Caco-2 (cell line): ENCODE measurements at regions not wholly inside any gene's neighbourhood (a gene's known extent, or its start where the extent isn't known, plus 50 kb on each side); places are given as distances from the start of the nearest gene placed in this dataset.

Source experiments
- BruUV-seq: library from RNA; stranded (reverse); fragments of 400-500 nt; replicated peaks from 2 replicates; lab custom pipeline; 2021; lab: Mats Ljungman, UMichigan
- CTCF ChIA-PET: fragments of 300-600 bp; sonication (Branson Sonifier 250); formaldehyde crosslinking; loops from one replicate; lab custom pipeline; 2022; ENCODE audit warnings: antibody characterized with exemption; lab: Charles Lee
- POLR2A ChIA-PET: fragments of 300-600 bp; sonication (Branson Sonifier 250); formaldehyde crosslinking; loops from one replicate; lab custom pipeline; 2022; ENCODE audit warnings: antibody characterized with exemption; lab: Charles Lee
- DNase-seq, 2 experiments: peaks; one replicate each; pipeline versions ENCODE4 v3.0.0 to v3.0.0-alpha.2; 2020 to 2022
- H3K27me3 ChIP-seq: replicated peaks from 2 replicates; pipeline ENCODE4 v1.6.0; 2011; ENCODE audit warnings: low read length; ENCODE audit not compliant: control insufficient read depth, insufficient read depth
- H3K36me3 ChIP-seq: 2 replicates; pipeline ENCODE4 v1.5.1; 2011; ENCODE audit warnings: low read length; ENCODE audit not compliant: control insufficient read depth, insufficient read depth
- H3K4me1 ChIP-seq: fragments of 250-450 bp; sonication (Bioruptor Pico); 2 replicates; pipeline ENCODE4 v1.5.1; 2020; ENCODE audit warnings: mild to moderate bottlenecking
- H3K4me3 ChIP-seq: 2 replicates; pipeline ENCODE4 v1.5.1; 2011; ENCODE audit warnings: low read depth, mild to moderate bottlenecking, control low read depth, low read length
- H3K9me3 ChIP-seq: fragments of 250-450 bp; sonication (Bioruptor Pico); 2 replicates; pipeline ENCODE4 v1.5.1; 2020; ENCODE audit warnings: mild to moderate bottlenecking, moderate library complexity
- H3K27ac Mint-ChIP-seq: one replicate; pipeline ENCODE4 v1.8.0; 2022; ENCODE audit warnings: mixed read lengths; ENCODE audit not compliant: unreplicated experiment
- H3K27me3 Mint-ChIP-seq: one replicate; pipeline ENCODE4 v1.8.0; 2022; ENCODE audit warnings: mixed read lengths; ENCODE audit not compliant: insufficient read depth, unreplicated experiment
- H3K36me3 Mint-ChIP-seq: one replicate; pipeline ENCODE4 v1.8.0; 2022; ENCODE audit warnings: mild to moderate bottlenecking, mixed read lengths; ENCODE audit not compliant: insufficient read depth, unreplicated experiment
- H3K4me1 Mint-ChIP-seq: one replicate; pipeline ENCODE4 v1.8.0; 2022; ENCODE audit warnings: low read depth, mixed read lengths; ENCODE audit not compliant: unreplicated experiment
- H3K4me3 Mint-ChIP-seq: one replicate; pipeline ENCODE4 v1.8.0; 2022; ENCODE audit warnings: mild to moderate bottlenecking, moderate library complexity, mixed read lengths; ENCODE audit not compliant: unreplicated experiment
- H3K9me3 Mint-ChIP-seq: one replicate; pipeline ENCODE4 v1.8.0; 2022; ENCODE audit warnings: mixed read lengths; ENCODE audit not compliant: unreplicated experiment
- intact Hi-C: fragments of 100-400 bp; cut with micrococcal nuclease; formaldehyde crosslinking; loops from one replicate; pipeline ENCODE4 v1.10.0; 2022; ENCODE audit not compliant: unreplicated experiment
- TF ChIP-seq, protein P1 (sequence below), 2 experiments: fragments of 200-600 bp in 1 of 2; IDR thresholded peaks; 1 replicate in 1 of 2; 2 replicates in 1 of 2; pipeline versions ENCODE4 v1.5.1 to v1.8.0; 2011 to 2022; ENCODE audit warnings: antibody characterized with exemption in 1 of 2, control low read depth in 1 of 2, inconsistent platforms in 1 of 2, low read depth in 1 of 2, low read length in 1 of 2, mild to moderate bottlenecking in 1 of 2, moderate library complexity in 1 of 2; ENCODE audit not compliant: insufficient read depth in 1 of 2, severe bottlenecking in 1 of 2, unreplicated experiment in 1 of 2

DNA sequence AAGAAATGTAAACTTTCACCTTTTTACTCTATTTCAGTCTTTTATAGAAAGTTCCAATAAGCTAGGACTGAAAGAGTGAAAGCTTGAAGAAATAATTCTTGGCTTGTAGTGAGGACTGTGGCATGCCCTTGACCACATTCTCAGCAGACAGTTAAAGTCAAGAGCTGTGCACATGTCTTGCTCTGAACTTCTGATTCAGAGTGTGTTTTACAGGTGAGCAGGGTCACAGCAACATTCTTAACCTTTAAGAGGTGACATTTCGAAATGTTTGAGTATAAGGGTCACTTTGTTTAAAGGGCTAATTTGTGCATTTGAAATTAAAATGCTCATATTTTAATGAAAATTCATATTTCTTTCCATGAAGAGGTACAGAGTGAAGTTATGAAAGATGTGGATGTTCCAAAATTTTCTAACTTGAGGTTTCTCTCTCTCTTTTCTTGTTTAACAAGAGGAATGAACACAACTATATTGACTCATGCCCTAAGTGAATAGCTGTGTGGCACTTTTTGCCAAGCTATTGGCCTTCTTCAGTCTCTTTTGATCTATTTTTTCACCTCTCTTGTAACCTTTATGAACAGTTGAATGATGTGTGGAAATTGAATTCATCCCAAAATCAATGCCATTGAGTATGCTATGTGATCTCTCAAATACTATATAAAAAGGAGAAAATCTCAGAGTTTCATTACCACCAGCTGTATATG lies 918.1 kb downstream of the ADGRL2 start:
- DNase-seq = no peak
- POLR2A ChIA-PET = no interaction called here
- H3K36me3 Mint-ChIP-seq = no peaks in the 10 kb centered on the region
- H3K9me3 Mint-ChIP-seq = no peaks in the 10 kb centered on the region
- no peak overlapping the region for H3K4me3 Mint-ChIP-seq
- TF ChIP-seq, protein P1, sequence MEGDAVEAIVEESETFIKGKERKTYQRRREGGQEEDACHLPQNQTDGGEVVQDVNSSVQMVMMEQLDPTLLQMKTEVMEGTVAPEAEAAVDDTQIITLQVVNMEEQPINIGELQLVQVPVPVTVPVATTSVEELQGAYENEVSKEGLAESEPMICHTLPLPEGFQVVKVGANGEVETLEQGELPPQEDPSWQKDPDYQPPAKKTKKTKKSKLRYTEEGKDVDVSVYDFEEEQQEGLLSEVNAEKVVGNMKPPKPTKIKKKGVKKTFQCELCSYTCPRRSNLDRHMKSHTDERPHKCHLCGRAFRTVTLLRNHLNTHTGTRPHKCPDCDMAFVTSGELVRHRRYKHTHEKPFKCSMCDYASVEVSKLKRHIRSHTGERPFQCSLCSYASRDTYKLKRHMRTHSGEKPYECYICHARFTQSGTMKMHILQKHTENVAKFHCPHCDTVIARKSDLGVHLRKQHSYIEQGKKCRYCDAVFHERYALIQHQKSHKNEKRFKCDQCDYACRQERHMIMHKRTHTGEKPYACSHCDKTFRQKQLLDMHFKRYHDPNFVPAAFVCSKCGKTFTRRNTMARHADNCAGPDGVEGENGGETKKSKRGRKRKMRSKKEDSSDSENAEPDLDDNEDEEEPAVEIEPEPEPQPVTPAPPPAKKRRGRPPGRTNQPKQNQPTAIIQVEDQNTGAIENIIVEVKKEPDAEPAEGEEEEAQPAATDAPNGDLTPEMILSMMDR (IDR thresholded peaks at IDR 0.05; ENCODE audit: insufficient read depth in 1 of 2, low read depth in 1 of 2, low read length in 1 of 2, severe bottlenecking in 1 of 2, unreplicated experiment in 1 of 2) = no peak
- Histone ChIP-seq H3K9me3 (no peaks in the 10 kb centered on the region), H3K4me3 (no peak overlapping the region), H3K27me3 (no peaks in the 10 kb centered on the region), H3K36me3 (no peaks in the 10 kb centered on the region), H3K4me1 (no peaks in the 10 kb centered on the region)
- intact Hi-C loops = no loop called here
- H3K27me3 Mint-ChIP-seq = no peaks in the 10 kb centered on the region
- H3K4me1 Mint-ChIP-seq = no peaks in the 10 kb centered on the region
- BruUV-seq = no TSS peak
- CTCF ChIA-PET = no interaction called here
- H3K27ac Mint-ChIP-seq = no peak overlapping the region

DNA sequence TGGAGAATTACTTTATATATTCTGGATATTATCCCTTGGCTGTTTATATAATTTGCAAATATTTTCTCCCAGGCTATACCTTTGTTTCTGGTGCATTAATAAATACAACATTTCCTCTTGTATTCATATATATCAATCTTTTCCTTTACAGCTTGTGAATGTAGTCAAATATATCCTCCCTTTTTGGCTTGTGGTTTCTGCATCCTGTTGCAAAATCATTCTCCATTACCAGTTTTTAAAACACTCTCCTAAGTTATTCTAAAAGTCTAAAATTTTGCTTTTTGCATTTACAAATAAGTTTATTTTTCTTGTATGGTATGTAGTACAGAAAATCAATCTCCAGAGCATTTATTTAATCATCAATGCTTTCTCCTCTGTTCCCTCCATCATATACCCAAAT lies 909.4 kb downstream of the ADGRL2 start:
- ChIA-PET POLR2A (no interaction called here), CTCF (no interaction called here)
- no peak overlapping the region for H3K4me3 ChIP-seq
- H3K27me3 ChIP-seq = no peaks in the 10 kb centered on the region
- no peak overlapping the region for H3K4me3 Mint-ChIP-seq
- no peaks in the 10 kb centered on the region for H3K4me1 Mint-ChIP-seq
- BruUV-seq = no TSS peak
- intact Hi-C loops = no loop called here
- no peak overlapping the region for H3K27ac Mint-ChIP-seq
- DNase-seq = no peak
- H3K9me3 ChIP-seq = no peaks in the 10 kb centered on the region
- no peaks in the 10 kb centered on the region for H3K9me3 Mint-ChIP-seq
- no peaks in the 10 kb centered on the region for H3K36me3 Mint-ChIP-seq
- no peaks in the 10 kb centered on the region for H3K4me1 ChIP-seq
- TF ChIP-seq, protein P1 (IDR thresholded peaks at IDR 0.05; ENCODE audit: insufficient read depth in 1 of 2, low read depth in 1 of 2, low read length in 1 of 2, severe bottlenecking in 1 of 2, unreplicated experiment in 1 of 2) = no peak
- no peaks in the 10 kb centered on the region for H3K36me3 ChIP-seq
- peaks cover 4% of the 10 kb centered on the region for H3K27me3 Mint-ChIP-seq

DNA sequence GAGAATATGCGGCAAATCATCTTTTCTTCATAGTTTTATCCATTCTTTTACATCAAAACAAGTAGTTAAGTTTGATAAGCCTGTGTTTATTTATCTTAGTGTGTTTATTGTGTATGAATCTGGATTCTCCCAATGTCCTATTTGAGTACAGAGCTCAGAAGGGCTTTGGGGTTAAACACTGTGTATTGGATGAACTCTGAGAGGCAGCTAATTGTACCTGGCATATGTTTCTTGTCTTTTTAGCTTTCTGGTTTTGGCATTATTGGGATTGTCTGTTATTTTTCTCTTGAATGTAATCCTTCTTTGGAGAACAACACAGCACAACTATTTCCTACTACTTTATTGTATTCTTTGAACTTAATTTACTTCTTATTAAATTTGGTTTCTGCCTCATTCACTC lies 906.9 kb downstream of the ADGRL2 start:
- H3K4me3 Mint-ChIP-seq = no peak overlapping the region
- no peak for DNase-seq
- no peaks in the 10 kb centered on the region for H3K4me1 Mint-ChIP-seq
- Histone ChIP-seq H3K36me3 (no peaks in the 10 kb centered on the region), H3K9me3 (no peaks in the 10 kb centered on the region), H3K4me1 (no peaks in the 10 kb centered on the region), H3K27me3 (no peaks in the 10 kb centered on the region), H3K4me3 (no peak overlapping the region)
- ChIA-PET CTCF (no interaction called here), POLR2A (no interaction called here)
- H3K9me3 Mint-ChIP-seq = no peaks in the 10 kb centered on the region
- H3K27ac Mint-ChIP-seq = no peak overlapping the region
- intact Hi-C loops = no loop called here
- no TSS peak for BruUV-seq
- peaks cover 4% of the 10 kb centered on the region for H3K27me3 Mint-ChIP-seq
- TF ChIP-seq, protein P1 (IDR thresholded peaks at IDR 0.05; ENCODE audit: insufficient read depth in 1 of 2, low read depth in 1 of 2, low read length in 1 of 2, severe bottlenecking in 1 of 2, unreplicated experiment in 1 of 2) = no peak
- H3K36me3 Mint-ChIP-seq = no peaks in the 10 kb centered on the region
